NT2/D1 (cell line): ENCODE measurements at regions not wholly inside any gene's neighbourhood (a gene's known extent, or its start where the extent isn't known, plus 50 kb on each side); places are given as distances from the start of the nearest gene placed in this dataset.

Source experiments
- SUZ12 ChIP-seq: IDR thresholded peaks from 2 replicates; pipeline ENCODE4 v1.6.1; 2011; ENCODE audit not compliant: insufficient read length, insufficient read depth; ENCODE audit errors: extremely low read depth
- YY1 ChIP-seq: IDR thresholded peaks from 2 replicates; pipeline ENCODE4 v1.6.1; 2011; ENCODE audit not compliant: insufficient read length, insufficient read depth

DNA sequence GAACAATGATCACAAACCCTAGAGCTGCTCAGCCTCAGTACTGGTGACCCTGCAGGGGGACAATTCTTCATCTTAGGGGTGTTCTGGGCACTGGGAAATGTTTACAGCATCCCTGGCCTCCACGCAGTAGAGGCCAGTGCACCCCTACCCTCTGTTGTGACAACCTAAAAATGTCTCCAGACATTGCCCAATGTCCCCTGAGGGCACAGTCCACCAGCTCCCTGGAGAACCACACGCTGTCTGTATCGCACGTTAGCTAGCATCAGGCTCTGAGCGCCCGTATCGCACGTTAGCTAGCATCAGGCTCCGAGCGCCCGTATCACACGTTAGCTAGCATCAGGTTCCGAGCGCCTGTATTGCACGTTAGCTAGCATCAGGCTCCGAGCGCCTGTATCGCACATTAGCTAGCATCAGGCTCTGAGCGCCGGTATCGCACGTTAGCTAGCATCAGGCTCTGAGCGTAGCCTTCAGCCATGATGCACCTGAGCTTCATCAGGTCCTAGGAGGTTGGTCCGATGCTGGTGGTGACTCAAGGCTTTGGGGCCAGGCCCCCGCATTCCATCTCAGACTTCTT lies 111.1 kb upstream of the ANO1 start:
- TF ChIP-seq YY1 (no peak), SUZ12 (no peak)
